ENCODE measurements at regions not wholly inside any gene's neighbourhood (a gene's known extent, or its start where the extent isn't known, plus 50 kb on each side); places are given as distances from the start of the nearest gene placed in this dataset.

DNA sequence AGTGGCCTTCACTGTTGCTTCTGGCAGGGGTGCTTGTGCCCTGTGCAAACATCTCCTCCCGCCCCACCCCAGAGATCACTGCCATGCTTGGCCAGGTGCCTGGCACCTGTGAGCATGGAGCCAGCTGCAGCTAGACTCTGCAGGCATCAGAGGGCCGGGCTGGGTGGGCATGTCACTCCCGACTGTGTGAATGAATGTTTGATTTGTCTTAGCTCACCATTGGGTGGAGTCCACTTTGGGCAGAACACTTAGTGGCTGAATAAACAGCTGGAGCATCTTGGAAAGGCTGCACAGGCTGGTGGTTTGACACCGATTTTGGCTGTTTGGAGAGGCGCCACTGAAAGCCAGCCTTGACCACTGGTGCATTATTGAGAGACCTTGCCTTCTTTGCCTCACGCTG, 267.3 kb downstream of the DLEU7 start:
- 70 to 74% methylated on average over 6 of the region's 6 CpGs for WGBS, 2 donors
- H3K4me3 ChIP-seq, result no peak overlapping the region
- TF ChIP-seq CTCF (IDR thresholded peaks at IDR 0.05), result no peak
- no peaks in the 10 kb centered on the region for H3K36me3 ChIP-seq
- peaks cover 4 to 42% (median 17%) of the 10 kb centered on the region in 9 donors for H3K4me1 ChIP-seq
- ATAC-seq, result no peak
- H3K27ac ChIP-seq, result no peak overlapping the region
- intact Hi-C loops (cut with DNase I), result loop anchor here in 1 of 10 donors (5.0 kb wide), 1 partner anchor 336 kb away; no protein-coding TSS in a partner anchor
- no peaks in the 10 kb centered on the region for H3K27me3 ChIP-seq
- peaks cover 0 to 5% (median 0%) of the 10 kb centered on the region in 11 donors for H3K9me3 ChIP-seq
- no peak for DNase-seq

GRCh38 chr13:50577806-50578205, 265.7 kb downstream of the DLEU7 start:
- H3K27me3 ChIP-seq, result no peaks in the 10 kb centered on the region
- intact Hi-C loops (cut with DNase I), result loop anchor here in 1 of 10 donors (5.0 kb wide), 1 partner anchor 334 kb away; no protein-coding TSS in a partner anchor
- H3K4me1 ChIP-seq, result peaks cover 4 to 43% (median 21%) of the 10 kb centered on the region in 9 donors
- ATAC-seq, result no peak
- DNase-seq, result no peak
- H3K36me3 ChIP-seq, result no peaks in the 10 kb centered on the region
- H3K4me3 ChIP-seq, result no peak overlapping the region
- WGBS, 2 donors, result 79% methylated on average over 2 of the region's 2 CpGs
- H3K27ac ChIP-seq, result no peak overlapping the region
- no peaks in the 10 kb centered on the region for H3K9me3 ChIP-seq
- no peak for TF ChIP-seq CTCF (IDR thresholded peaks at IDR 0.05)

DNA sequence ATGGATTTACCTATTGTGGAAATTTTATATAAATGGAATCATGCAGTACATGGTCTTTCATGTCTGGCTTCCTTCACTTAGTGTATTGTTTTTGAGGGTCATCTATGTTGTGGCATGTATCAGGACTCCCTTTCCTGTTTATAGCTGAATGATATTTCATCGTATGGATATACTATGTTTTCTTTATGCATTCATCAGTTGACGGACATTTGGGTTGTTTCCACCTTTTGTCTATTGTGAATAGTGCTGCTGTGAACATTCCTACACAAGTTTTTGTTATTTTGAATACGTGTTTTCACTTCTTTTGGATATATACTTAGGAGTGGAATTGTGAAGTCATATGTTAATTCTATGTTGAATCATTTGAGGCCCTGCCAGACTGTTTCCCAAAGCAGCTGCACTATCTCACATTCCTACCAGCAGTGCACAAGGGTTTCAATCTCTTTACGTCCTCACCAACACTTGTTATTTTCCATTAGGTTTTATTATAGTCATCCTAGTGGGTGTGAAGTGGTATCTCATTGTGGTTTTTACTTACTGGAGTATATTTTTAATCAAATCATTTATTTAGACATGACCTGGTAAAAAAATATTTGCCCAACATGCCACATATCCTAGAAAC, 262.7 kb downstream of the DLEU7 start:
- intact Hi-C loops (cut with DNase I), result loop anchor here in 1 of 10 donors (10.0 kb wide), 1 partner anchor 104 kb away; no protein-coding TSS in a partner anchor
- H3K27me3 ChIP-seq, result no peaks in the 10 kb centered on the region
- H3K27ac ChIP-seq, result peak overlapping the region in 9 of 10 donors; percentile 1 to 76 (median 56)
- TF ChIP-seq CTCF (IDR thresholded peaks at IDR 0.05), result peak in 2 of 9 donors; percentile 18 to 25
- H3K4me3 ChIP-seq, result no peak overlapping the region
- peaks cover 0 to 5% (median 0%) of the 10 kb centered on the region in 11 donors for H3K9me3 ChIP-seq
- WGBS, 2 donors, result 33 to 39% methylated on average over 4 of the region's 4 CpGs
- DNase-seq (peak in 1 of 2 donors; percentile 40), ATAC-seq (peak in 7 of 8 donors; percentile 57 to 95 (median 88))
- no peaks in the 10 kb centered on the region for H3K36me3 ChIP-seq
- H3K4me1 ChIP-seq, result peaks cover 0 to 41% (median 15%) of the 10 kb centered on the region in 9 donors

GRCh38 chr13:50581586-50582196, 261.8 kb downstream of the DLEU7 start:
- H3K4me1 ChIP-seq, result peaks cover 0 to 42% (median 13%) of the 10 kb centered on the region in 9 donors
- H3K27me3 ChIP-seq, result no peaks in the 10 kb centered on the region
- H3K9me3 ChIP-seq, result peaks cover 0 to 5% (median 0%) of the 10 kb centered on the region in 11 donors
- H3K27ac ChIP-seq, result peak overlapping the region; percentile 10 to 76 (median 52)
- intact Hi-C loops (cut with DNase I), result loop anchor here in 1 of 10 donors (10.0 kb wide), 1 partner anchor 103 kb away; no protein-coding TSS in a partner anchor
- 70 to 81% methylated on average over 1 of the region's 1 CpG for WGBS, 2 donors
- H3K4me3 ChIP-seq, result no peak overlapping the region
- DNase-seq, result no peak
- TF ChIP-seq CTCF (IDR thresholded peaks at IDR 0.05), result no peak
- H3K36me3 ChIP-seq, result no peaks in the 10 kb centered on the region
- ATAC-seq, result peak in 5 of 8 donors; percentile 34 to 60 (median 46)
